GM18520 (cell line): ENCODE measurements at regions not wholly inside any gene's neighbourhood (a gene's known extent, or its start where the extent isn't known, plus 50 kb on each side); places are given as distances from the start of the nearest gene placed in this dataset.

Experiments used
- ATAC-seq: cut with Tn5 transposase; IDR thresholded peaks from one replicate; pipeline ENCODE4 v1.9.1; 2021; ENCODE audit not compliant: unreplicated experiment

- ATAC-seq = no peak
These were observed 80.0 kb downstream of the NREP start for GRCh38 chr5:111676926-111677415.

- no peak for ATAC-seq
These were observed 80.5 kb downstream of the NREP start for GRCh38 chr5:111676466-111676865.

GRCh38 chr5:111675201-111675934 lies 81.6 kb downstream of the NREP start:
- ATAC-seq = no peak

- no peak for ATAC-seq
These were observed 82.9 kb downstream of the NREP start for GRCh38 chr5:111673891-111674626.

- no peak for ATAC-seq
These were observed 84.9 kb downstream of the NREP start for GRCh38 chr5:111672099-111672498.

- no peak for ATAC-seq
These were observed 86.0 kb downstream of the NREP start for GRCh38 chr5:111670826-111671492.

GRCh38 chr5:111668477-111669414 lies 88.2 kb downstream of the NREP start:
- ATAC-seq = no peak

- ATAC-seq = no peak
These were observed 89.8 kb downstream of the NREP start for GRCh38 chr5:111667128-111667736.

GRCh38 chr5:111656580-111656979 lies 100.4 kb downstream of the NREP start:
- no peak for ATAC-seq

- ATAC-seq = no peak
These were observed 101.6 kb downstream of the NREP start for GRCh38 chr5:111655169-111655924.

- no peak for ATAC-seq
These were observed 103.6 kb downstream of the NREP start for GRCh38 chr5:111653408-111653807.

- no peak for ATAC-seq
These were observed 107.5 kb downstream of the NREP start for GRCh38 chr5:111649516-111649915.

GRCh38 chr5:111645303-111645838 lies 111.6 kb downstream of the NREP start:
- ATAC-seq = no peak

- ATAC-seq = no peak
These were observed 113.5 kb downstream of the NREP start for GRCh38 chr5:111643499-111643898.

- no peak for ATAC-seq
These were observed 115.3 kb downstream of the NREP start for GRCh38 chr5:111641533-111642233.

- no peak for ATAC-seq
These were observed 117.1 kb downstream of the NREP start for GRCh38 chr5:111639912-111640311.

GRCh38 chr5:111636736-111637135 lies 120.3 kb downstream of the NREP start:
- ATAC-seq = no peak

GRCh38 chr5:111635916-111636570 lies 121.0 kb downstream of the NREP start:
- no peak for ATAC-seq
